ENCODE measurements at regions not wholly inside any gene's neighbourhood (a gene's known extent, or its start where the extent isn't known, plus 50 kb on each side); places are given as distances from the start of the nearest gene placed in this dataset.

DNA sequence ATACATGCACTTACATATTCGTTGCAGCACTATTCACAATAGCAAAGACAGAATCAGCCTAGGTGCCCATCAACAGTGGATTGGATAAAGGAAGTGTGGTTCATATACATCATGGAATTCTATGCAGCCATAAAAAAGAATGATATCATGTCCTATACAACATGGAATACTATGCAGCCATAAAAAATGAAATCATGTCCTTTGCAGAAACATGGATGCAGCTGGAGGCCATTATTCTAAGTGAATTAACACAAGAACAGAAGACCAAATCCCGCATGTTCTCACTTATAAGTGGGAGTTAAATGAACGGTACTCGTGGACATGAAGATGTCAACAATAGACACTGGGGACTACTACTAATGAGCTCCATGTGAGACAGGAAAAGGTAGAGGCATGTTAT, 288.1 kb upstream of the TFPI start:
- Mint-ChIP-seq H3K27ac (no peak overlapping the region), H3K36me3 (no peaks in the 10 kb centered on the region), H3K9me3 (no peaks in the 10 kb centered on the region), H3K4me1 (no peaks in the 10 kb centered on the region), H3K4me3 (no peak overlapping the region), H3K27me3 (ENCODE audit: low read depth in 3 of 3) (no peaks in the 10 kb centered on the region)
- Histone ChIP-seq H4K20me1 (ENCODE audit: insufficient read depth, low read length) (no peaks in the 10 kb centered on the region), H3K9me3 (replicated peaks in 1 of 2; ENCODE audit: control insufficient read depth in 1 of 2, insufficient read depth in 1 of 2, low read length in 2 of 2) (no peaks in the 10 kb centered on the region), H3K36me3 (replicated peaks in 1 of 2; ENCODE audit: control insufficient read depth in 1 of 2, insufficient read depth in 2 of 2, low read length in 2 of 2) (no peaks in the 10 kb centered on the region), H2AFZ (ENCODE audit: insufficient read depth, low read depth, low read length, poor library complexity, severe bottlenecking) (no peak overlapping the region), H3K27ac (ENCODE audit: low read depth in 1 of 2, low read length in 2 of 2) (no peak overlapping the region), H3K4me3 (replicated peaks in 1 of 3; ENCODE audit: low read depth in 2 of 3, low read length in 3 of 3) (no peak overlapping the region), H3K9ac (ENCODE audit: insufficient read depth, low read length, poor library complexity, severe bottlenecking) (no peak overlapping the region), H3K27me3 (ENCODE audit: control insufficient read depth in 2 of 2, insufficient read depth in 2 of 2, low read length in 2 of 2) (no peaks in the 10 kb centered on the region), H3K4me1 (ENCODE audit: control insufficient read depth in 1 of 2, insufficient read depth in 2 of 2, low read length in 2 of 2) (no peaks in the 10 kb centered on the region), H3K79me2 (ENCODE audit: insufficient read depth, low read length) (no peaks in the 10 kb centered on the region), H3K4me2 (replicated peaks; ENCODE audit: extremely low read depth, low read length, poor library complexity, severe bottlenecking) (no peak overlapping the region)
- intact Hi-C loops (cut with micrococcal nuclease), result no loop called here
- TF ChIP-seq, protein P1, sequence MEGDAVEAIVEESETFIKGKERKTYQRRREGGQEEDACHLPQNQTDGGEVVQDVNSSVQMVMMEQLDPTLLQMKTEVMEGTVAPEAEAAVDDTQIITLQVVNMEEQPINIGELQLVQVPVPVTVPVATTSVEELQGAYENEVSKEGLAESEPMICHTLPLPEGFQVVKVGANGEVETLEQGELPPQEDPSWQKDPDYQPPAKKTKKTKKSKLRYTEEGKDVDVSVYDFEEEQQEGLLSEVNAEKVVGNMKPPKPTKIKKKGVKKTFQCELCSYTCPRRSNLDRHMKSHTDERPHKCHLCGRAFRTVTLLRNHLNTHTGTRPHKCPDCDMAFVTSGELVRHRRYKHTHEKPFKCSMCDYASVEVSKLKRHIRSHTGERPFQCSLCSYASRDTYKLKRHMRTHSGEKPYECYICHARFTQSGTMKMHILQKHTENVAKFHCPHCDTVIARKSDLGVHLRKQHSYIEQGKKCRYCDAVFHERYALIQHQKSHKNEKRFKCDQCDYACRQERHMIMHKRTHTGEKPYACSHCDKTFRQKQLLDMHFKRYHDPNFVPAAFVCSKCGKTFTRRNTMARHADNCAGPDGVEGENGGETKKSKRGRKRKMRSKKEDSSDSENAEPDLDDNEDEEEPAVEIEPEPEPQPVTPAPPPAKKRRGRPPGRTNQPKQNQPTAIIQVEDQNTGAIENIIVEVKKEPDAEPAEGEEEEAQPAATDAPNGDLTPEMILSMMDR (IDR thresholded peaks at IDR 0.05), result no peak
- WGBS (ENCODE audit: insufficient coverage), result 100% methylated on average over 3 of the region's 4 CpGs
- no peak for DNase-seq

DNA sequence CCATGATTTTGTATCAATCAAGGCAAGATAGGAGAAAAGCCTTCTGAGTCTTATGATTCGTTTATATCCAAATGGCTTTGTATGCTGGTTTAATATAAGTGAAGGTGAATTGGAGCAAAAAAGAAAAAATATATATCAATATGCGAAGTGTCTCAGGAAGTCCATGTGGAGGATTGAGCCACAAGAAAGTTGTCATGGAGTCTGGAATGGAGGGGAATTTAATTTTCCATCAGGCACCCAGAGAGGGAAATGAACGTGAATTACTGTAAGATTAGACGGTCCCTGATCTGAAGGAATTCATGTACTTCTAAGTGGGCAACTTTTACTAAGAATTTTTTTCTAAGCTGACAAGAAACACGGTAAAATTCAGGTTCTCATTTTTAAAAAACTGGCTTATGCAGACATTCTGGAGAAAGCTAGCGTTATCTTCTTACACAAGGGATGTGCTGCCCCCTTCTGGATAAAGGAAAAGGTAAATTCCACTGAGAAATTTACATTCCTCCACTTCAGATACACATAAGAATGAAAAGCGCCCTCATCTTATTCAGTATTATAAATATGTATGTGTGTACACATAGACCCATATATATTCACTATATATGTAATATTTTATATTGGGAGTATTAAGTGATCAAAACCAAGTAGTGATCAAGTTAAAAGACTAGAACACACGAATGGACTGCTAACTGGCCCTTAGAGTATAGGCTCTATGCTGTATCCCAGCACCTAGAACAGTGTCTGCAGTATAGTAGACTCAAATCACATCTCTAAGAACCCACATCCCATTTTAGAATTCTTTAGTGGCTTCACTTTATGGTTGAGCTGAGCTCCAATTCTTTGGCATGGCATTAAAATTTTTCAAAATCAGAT, 289.0 kb upstream of the TFPI start:
- Mint-ChIP-seq H3K27me3 (ENCODE audit: low read depth in 3 of 3) (peaks cover 0 to 3% (median 0%) of the 10 kb centered on the region in 3 donors), H3K9me3 (no peaks in the 10 kb centered on the region), H3K27ac (no peak overlapping the region), H3K4me3 (no peak overlapping the region), H3K36me3 (no peaks in the 10 kb centered on the region), H3K4me1 (no peaks in the 10 kb centered on the region)
- H3K4me1 ChIP-seq (ENCODE audit: control insufficient read depth in 1 of 2, insufficient read depth in 2 of 2, low read length in 2 of 2), result no peaks in the 10 kb centered on the region
- WGBS (ENCODE audit: insufficient coverage), result 80% methylated on average over 1 of the region's 8 CpGs
- H3K27me3 ChIP-seq (ENCODE audit: control insufficient read depth in 2 of 2, insufficient read depth in 2 of 2, low read length in 2 of 2), result no peaks in the 10 kb centered on the region
- no peak overlapping the region for H3K9ac ChIP-seq (ENCODE audit: insufficient read depth, low read length, poor library complexity, severe bottlenecking)
- H3K4me3 ChIP-seq (replicated peaks in 1 of 3; ENCODE audit: low read depth in 2 of 3, low read length in 3 of 3), result no peak overlapping the region
- no peaks in the 10 kb centered on the region for H3K9me3 ChIP-seq (replicated peaks in 1 of 2; ENCODE audit: control insufficient read depth in 1 of 2, insufficient read depth in 1 of 2, low read length in 2 of 2)
- H4K20me1 ChIP-seq (ENCODE audit: insufficient read depth, low read length), result no peaks in the 10 kb centered on the region
- intact Hi-C loops (cut with micrococcal nuclease), result no loop called here
- no peak overlapping the region for H2AFZ ChIP-seq (ENCODE audit: insufficient read depth, low read depth, low read length, poor library complexity, severe bottlenecking)
- TF ChIP-seq, protein P1 (IDR thresholded peaks at IDR 0.05), result peak; percentile 51
- no peaks in the 10 kb centered on the region for H3K79me2 ChIP-seq (ENCODE audit: insufficient read depth, low read length)
- H3K4me2 ChIP-seq (replicated peaks; ENCODE audit: extremely low read depth, low read length, poor library complexity, severe bottlenecking), result no peak overlapping the region
- H3K27ac ChIP-seq (ENCODE audit: low read depth in 1 of 2, low read length in 2 of 2), result no peak overlapping the region
- DNase-seq, result peak in 1 of 3 donors; percentile 4
- H3K36me3 ChIP-seq (replicated peaks in 1 of 2; ENCODE audit: control insufficient read depth in 1 of 2, insufficient read depth in 2 of 2, low read length in 2 of 2), result no peaks in the 10 kb centered on the region

Measured in CD14-positive monocyte (primary cell).